D341Med (cell line): ENCODE measurements at regions not wholly inside any gene's neighbourhood (a gene's known extent, or its start where the extent isn't known, plus 50 kb on each side); places are given as distances from the start of the nearest gene placed in this dataset.
"Not testable (repeated sequence)": the region's sequence is repeated elsewhere in the genome, so short reads cannot be mapped to it uniquely, and the experiment has no call there.

ENCODE experiments used
- DNase-seq: peaks from one replicate; pipeline ENCODE4 v3.0.0; 2012; ENCODE audit warnings: low spot score

- no peak for DNase-seq
Observed at GRCh38 chr9:24342457-24342856, 203.2 kb downstream of the IZUMO3 start.

GRCh38 chr9:24333629-24334028 lies 212.1 kb downstream of the IZUMO3 start:
- DNase-seq: no peak

GRCh38 chr9:24298912-24299311 lies 246.8 kb downstream of the IZUMO3 start:
- DNase-seq: no peak

- DNase-seq: no peak
Observed at GRCh38 chr9:24297931-24298330, 247.8 kb downstream of the IZUMO3 start.

GRCh38 chr9:24296124-24296523 lies 249.6 kb downstream of the IZUMO3 start:
- no peak for DNase-seq

- no peak for DNase-seq
Observed at GRCh38 chr9:24293386-24293785, 252.3 kb downstream of the IZUMO3 start.

- no peak for DNase-seq
Observed at GRCh38 chr9:24286761-24287160, 258.9 kb downstream of the IZUMO3 start.

GRCh38 chr9:24258626-24259025 lies 287.1 kb downstream of the IZUMO3 start:
- no peak for DNase-seq

GRCh38 chr9:24257726-24258125 lies 288.0 kb downstream of the IZUMO3 start:
- DNase-seq: no peak

GRCh38 chr9:24245988-24246387 lies 299.7 kb downstream of the IZUMO3 start:
- peak; percentile 30 for DNase-seq

GRCh38 chr9:24242576-24242975 lies 303.1 kb downstream of the IZUMO3 start:
- DNase-seq: no peak

GRCh38 chr9:24218656-24219055 lies 327.0 kb downstream of the IZUMO3 start:
- no peak for DNase-seq

- DNase-seq: no peak
Observed at GRCh38 chr9:24210641-24211040, 335.1 kb downstream of the IZUMO3 start.

- no peak for DNase-seq
Observed at GRCh38 chr9:24189986-24190385, 355.7 kb downstream of the IZUMO3 start.

- not testable (repeated sequence) for DNase-seq
Observed at GRCh38 chr9:24180572-24180971, 354.5 kb upstream of the ELAVL2 start.

GRCh38 chr9:24144796-24145195 lies 318.8 kb upstream of the ELAVL2 start:
- DNase-seq: no peak

GRCh38 chr9:24135072-24135471 lies 309.0 kb upstream of the ELAVL2 start:
- DNase-seq: not testable (repeated sequence)

- DNase-seq: no peak
Observed at GRCh38 chr9:24132244-24132643, 306.2 kb upstream of the ELAVL2 start.

- no peak for DNase-seq
Observed at GRCh38 chr9:24127519-24127918, 301.5 kb upstream of the ELAVL2 start.

GRCh38 chr9:24118190-24118589 lies 292.1 kb upstream of the ELAVL2 start:
- no peak for DNase-seq

GRCh38 chr9:24096756-24097155 lies 270.7 kb upstream of the ELAVL2 start:
- DNase-seq: no peak

- no peak for DNase-seq
Observed at GRCh38 chr9:24095246-24095645, 269.2 kb upstream of the ELAVL2 start.

- DNase-seq: no peak
Observed at GRCh38 chr9:24090566-24090965, 264.5 kb upstream of the ELAVL2 start.

GRCh38 chr9:24073666-24074065 lies 247.6 kb upstream of the ELAVL2 start:
- DNase-seq: no peak

- DNase-seq: no peak
Observed at GRCh38 chr9:24073007-24073592, 247.1 kb upstream of the ELAVL2 start.
